ENCODE measurements at regions not wholly inside any gene's neighbourhood (a gene's known extent, or its start where the extent isn't known, plus 50 kb on each side); places are given as distances from the start of the nearest gene placed in this dataset.

GRCh38 chr14:62099091-62099490 is 336.9 kb downstream of the SNAPC1 start:
- no peak for DNase-seq

GRCh38 chr14:62101189-62101588 is 339.0 kb downstream of the SNAPC1 start:
- DNase-seq, result no peak

- DNase-seq, result no peak
These were observed 339.6 kb downstream of the SNAPC1 start for GRCh38 chr14:62101673-62102348.

GRCh38 chr14:62102349-62102725 is 340.1 kb downstream of the SNAPC1 start:
- no peak for DNase-seq

- no peak for DNase-seq
These were observed 341.2 kb downstream of the SNAPC1 start for GRCh38 chr14:62103464-62103863.

- no peak for DNase-seq
These were observed 348.7 kb downstream of the SNAPC1 start for GRCh38 chr14:62110941-62111340.

- no peak for DNase-seq
These were observed 355.0 kb downstream of the SNAPC1 start for GRCh38 chr14:62117010-62117750.

GRCh38 chr14:62117751-62118105 is 355.5 kb downstream of the SNAPC1 start:
- no peak for DNase-seq

GRCh38 chr14:62118461-62118860 is 356.2 kb downstream of the SNAPC1 start:
- no peak for DNase-seq

- no peak for DNase-seq
These were observed 356.7 kb downstream of the SNAPC1 start for GRCh38 chr14:62118871-62119270.

GRCh38 chr14:62123961-62124360 is 361.7 kb downstream of the SNAPC1 start:
- DNase-seq, result no peak

- no peak for DNase-seq
These were observed 363.6 kb downstream of the SNAPC1 start for GRCh38 chr14:62125793-62126192.

- DNase-seq, result peak; percentile 25
These were observed 364.8 kb downstream of the SNAPC1 start for GRCh38 chr14:62126879-62127478.

GRCh38 chr14:62130441-62130840 is 368.2 kb downstream of the SNAPC1 start:
- DNase-seq, result no peak

GRCh38 chr14:62133776-62134550 is 371.7 kb downstream of the SNAPC1 start:
- no peak for DNase-seq

GRCh38 chr14:62138593-62138992 is 376.4 kb downstream of the SNAPC1 start:
- no peak for DNase-seq

GRCh38 chr14:62141139-62141538 is 378.9 kb downstream of the SNAPC1 start:
- no peak for DNase-seq

- DNase-seq, result no peak
These were observed 381.0 kb downstream of the SNAPC1 start for GRCh38 chr14:62143245-62143644.

GRCh38 chr14:62144863-62145262 is 382.6 kb downstream of the SNAPC1 start:
- no peak for DNase-seq

- DNase-seq, result no peak
These were observed 383.8 kb downstream of the SNAPC1 start for GRCh38 chr14:62146030-62146429.

- DNase-seq, result no peak
These were observed 393.8 kb downstream of the SNAPC1 start for GRCh38 chr14:62156052-62156451.

GRCh38 chr14:62158779-62159178 is 396.6 kb downstream of the SNAPC1 start:
- DNase-seq, result no peak

- DNase-seq, result no peak
These were observed 397.1 kb downstream of the SNAPC1 start for GRCh38 chr14:62159314-62159713.

Data from MV-4-11 (cell line).